Spinal cord (tissue), 9 donors: ENCODE measurements at regions not wholly inside any gene's neighbourhood (a gene's known extent, or its start where the extent isn't known, plus 50 kb on each side); places are given as distances from the start of the nearest gene placed in this dataset.

ENCODE experiments used
- DNase-seq, 6 donors: peaks; one replicate each; pipeline versions ENCODE4 v3.0.0 to v3.0.0-alpha.2; 2013 to 2015; ENCODE audit warnings: low spot score in 6 of 6, low read depth in 4 of 6
- H3K27ac ChIP-seq: one replicate; pipeline ENCODE4 v1.5.1; 2013; ENCODE audit warnings: low read depth, low read length, control low read depth
- H3K27me3 ChIP-seq: one replicate; pipeline ENCODE4 v1.6.1; 2013; ENCODE audit warnings: low read length; ENCODE audit not compliant: control insufficient read depth, insufficient read depth
- H3K36me3 ChIP-seq: one replicate; pipeline ENCODE4 v1.6.1; 2013; ENCODE audit warnings: low read length; ENCODE audit not compliant: control insufficient read depth, insufficient read depth
- H3K4me1 ChIP-seq: one replicate; pipeline ENCODE4 v1.6.1; 2013; ENCODE audit warnings: low read length; ENCODE audit not compliant: control insufficient read depth, insufficient read depth
- H3K4me3 ChIP-seq: one replicate; pipeline ENCODE4 v1.5.1; 2013; ENCODE audit warnings: low read depth, low read length, control low read depth
- H3K9me3 ChIP-seq: one replicate; pipeline ENCODE4 v1.6.1; 2013; ENCODE audit warnings: low read length; ENCODE audit not compliant: control insufficient read depth, insufficient read depth
- WGBS: methylation state at CpG from one replicate; pipeline ENCODE4 v1.1.5; 2013; ENCODE audit warnings: missing lambda C conversion rate; ENCODE audit not compliant: insufficient coverage; 5-methylcytosine and 5-hydroxymethylcytosine counted together
- donor health status: healthy.

DNA sequence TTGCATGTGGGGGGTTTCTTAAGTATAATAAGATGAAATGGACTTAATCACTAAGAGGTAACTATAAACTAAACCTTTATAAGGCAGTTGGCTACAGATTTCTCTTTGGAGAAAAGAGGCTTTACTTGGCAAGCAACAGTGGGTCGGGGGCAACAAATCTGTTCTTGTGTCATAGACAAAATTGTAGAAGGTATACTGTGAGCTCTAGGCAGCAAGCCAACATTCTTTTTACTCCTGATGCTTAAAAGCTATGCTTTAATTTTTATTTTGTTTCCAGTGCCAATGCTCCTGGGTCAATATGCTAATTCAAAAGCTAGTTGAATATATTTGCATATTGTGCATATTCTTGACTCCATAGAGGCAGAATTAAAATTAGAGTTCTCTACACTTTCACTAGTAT lies 495.4 kb downstream of the BTBD3 start:
- Histone ChIP-seq H3K36me3 (no peaks in the 10 kb centered on the region), H3K4me3 (no peak overlapping the region), H3K4me1 (no peaks in the 10 kb centered on the region), H3K27ac (no peak overlapping the region), H3K9me3 (no peaks in the 10 kb centered on the region), H3K27me3 (no peaks in the 10 kb centered on the region)
- peak in 2 of 6 donors; percentile 41 to 56 for DNase-seq
- WGBS = no CpG with 5 or more reads among the region's 1 CpG

- Histone ChIP-seq H3K9me3 (no peaks in the 10 kb centered on the region), H3K27me3 (no peaks in the 10 kb centered on the region), H3K27ac (no peak overlapping the region), H3K36me3 (no peaks in the 10 kb centered on the region), H3K4me1 (no peaks in the 10 kb centered on the region), H3K4me3 (no peak overlapping the region)
- WGBS = 65% methylated on average over 6 of the region's 10 CpGs
- DNase-seq = peak in 1 of 6 donors; percentile 26
Measured at GRCh38 chr20:12414446-12415274, 497.0 kb downstream of the BTBD3 start.

- no peak for DNase-seq
- no peak overlapping the region for H3K27ac ChIP-seq
- H3K9me3 ChIP-seq = no peaks in the 10 kb centered on the region
- WGBS = 80% methylated on average over 3 of the region's 4 CpGs
- H3K27me3 ChIP-seq = no peaks in the 10 kb centered on the region
- H3K4me1 ChIP-seq = no peaks in the 10 kb centered on the region
- H3K36me3 ChIP-seq = no peaks in the 10 kb centered on the region
- H3K4me3 ChIP-seq = no peak overlapping the region
Measured at GRCh38 chr20:12416281-12416680, 498.6 kb downstream of the BTBD3 start.

- no peak overlapping the region for H3K4me3 ChIP-seq
Measured at GRCh38 chr20:12433724-12434123, 516.0 kb downstream of the BTBD3 start.

GRCh38 chr20:12434672-12435071 lies 517.0 kb downstream of the BTBD3 start:
- H3K36me3 ChIP-seq = no peaks in the 10 kb centered on the region
- no peaks in the 10 kb centered on the region for H3K27me3 ChIP-seq
- WGBS = 46% methylated on average over 1 of the region's 3 CpGs
- no peaks in the 10 kb centered on the region for H3K9me3 ChIP-seq
- H3K4me3 ChIP-seq = no peak overlapping the region
- no peak for DNase-seq
- no peak overlapping the region for H3K27ac ChIP-seq
- H3K4me1 ChIP-seq = no peaks in the 10 kb centered on the region

More at GRCh38 chr20:12433724-12434123, 516.0 kb downstream of the BTBD3 start:
- Histone ChIP-seq H3K9me3 (no peaks in the 10 kb centered on the region), H3K4me1 (no peaks in the 10 kb centered on the region), H3K27ac (no peak overlapping the region), H3K27me3 (no peaks in the 10 kb centered on the region), H3K36me3 (no peaks in the 10 kb centered on the region)
- no peak for DNase-seq
- 67% methylated on average over 1 of the region's 2 CpGs for WGBS

DNA sequence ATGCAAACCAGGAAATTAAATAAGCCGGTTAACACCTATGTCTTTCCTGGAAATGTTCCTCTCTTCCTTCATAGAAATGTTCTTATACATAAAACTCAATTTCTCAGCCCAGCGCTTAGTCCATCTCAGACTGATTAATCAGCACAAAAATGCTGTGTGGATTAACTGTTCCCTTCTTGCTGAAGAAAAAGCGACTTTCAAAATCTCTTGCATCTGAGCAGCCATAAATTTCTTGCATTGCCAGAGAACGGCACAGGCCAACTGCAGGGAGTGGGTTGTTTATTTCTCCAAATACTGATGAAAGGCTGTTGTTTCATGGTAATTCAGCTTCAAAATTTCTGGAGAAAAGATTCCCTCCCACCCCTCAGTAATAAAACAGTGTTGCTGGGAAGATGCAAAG lies 517.6 kb downstream of the BTBD3 start:
- 53% methylated on average over 2 of the region's 4 CpGs for WGBS
- Histone ChIP-seq H3K27ac (no peak overlapping the region), H3K9me3 (no peaks in the 10 kb centered on the region), H3K4me1 (no peaks in the 10 kb centered on the region), H3K4me3 (no peak overlapping the region), H3K27me3 (no peaks in the 10 kb centered on the region), H3K36me3 (no peaks in the 10 kb centered on the region)
- peak in 1 of 6 donors; percentile 74 for DNase-seq

- DNase-seq = no peak
- Histone ChIP-seq H3K27ac (no peak overlapping the region), H3K4me1 (no peaks in the 10 kb centered on the region), H3K27me3 (no peaks in the 10 kb centered on the region), H3K36me3 (no peaks in the 10 kb centered on the region), H3K4me3 (no peak overlapping the region), H3K9me3 (peaks cover 2% of the 10 kb centered on the region)
- WGBS = 100% methylated on average over 1 of the region's 1 CpG
Measured at GRCh38 chr20:12453711-12454110, 536.0 kb downstream of the BTBD3 start.

- H3K27me3 ChIP-seq = no peaks in the 10 kb centered on the region
- H3K4me1 ChIP-seq = no peaks in the 10 kb centered on the region
- peaks cover 2% of the 10 kb centered on the region for H3K9me3 ChIP-seq
- no peaks in the 10 kb centered on the region for H3K36me3 ChIP-seq
- no peak overlapping the region for H3K27ac ChIP-seq
- DNase-seq = no peak
- H3K4me3 ChIP-seq = no peak overlapping the region
Measured at GRCh38 chr20:12455148-12455547, 537.5 kb downstream of the BTBD3 start.

- Histone ChIP-seq H3K9me3 (no peaks in the 10 kb centered on the region), H3K27ac (no peak overlapping the region), H3K4me3 (no peak overlapping the region), H3K36me3 (no peaks in the 10 kb centered on the region), H3K4me1 (no peaks in the 10 kb centered on the region), H3K27me3 (no peaks in the 10 kb centered on the region)
- no peak for DNase-seq
Measured at GRCh38 chr20:12458241-12458640, 540.5 kb downstream of the BTBD3 start.

DNA sequence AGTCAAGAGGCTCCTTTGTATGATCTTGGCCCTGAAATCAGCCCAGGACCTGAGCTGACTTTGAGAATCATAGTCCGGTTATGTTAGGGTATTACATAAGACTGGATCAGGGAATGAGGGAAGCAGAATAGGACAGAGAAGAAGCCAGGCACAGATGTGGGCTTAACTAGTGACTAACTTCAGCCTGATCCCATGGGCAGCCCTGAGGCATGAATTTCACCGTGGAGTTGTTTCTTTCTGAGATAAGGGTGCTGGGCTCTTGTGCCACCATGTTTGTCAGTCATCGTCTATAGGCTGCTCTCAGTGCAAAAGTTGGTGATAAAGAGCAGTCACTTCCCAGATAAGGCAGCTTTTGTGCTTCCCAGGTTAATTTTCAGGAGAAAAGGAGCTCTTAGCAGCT lies 544.7 kb upstream of the SPTLC3 start:
- Histone ChIP-seq H3K4me3 (no peak overlapping the region), H3K36me3 (no peaks in the 10 kb centered on the region), H3K4me1 (no peaks in the 10 kb centered on the region), H3K9me3 (no peaks in the 10 kb centered on the region), H3K27ac (no peak overlapping the region), H3K27me3 (no peaks in the 10 kb centered on the region)
- 98% methylated on average over 3 of the region's 3 CpGs for WGBS
- no peak for DNase-seq
